ENCODE measurements at regions not wholly inside any gene's neighbourhood (a gene's known extent, or its start where the extent isn't known, plus 50 kb on each side); places are given as distances from the start of the nearest gene placed in this dataset.

- TF ChIP-seq POLR2A (IDR thresholded peaks at IDR 0.05) (no peak), CTCF (IDR thresholded peaks at IDR 0.05 in 4 of 5, conservative IDR thresholded peaks at IDR 0.05 in 1 of 5) (no peak)
These were observed 266.6 kb upstream of the EEF2KMT start for GRCh38 chr16:5364186-5364585.
